ENCODE measurements at regions not wholly inside any gene's neighbourhood (a gene's known extent, or its start where the extent isn't known, plus 50 kb on each side); places are given as distances from the start of the nearest gene placed in this dataset.

DNA sequence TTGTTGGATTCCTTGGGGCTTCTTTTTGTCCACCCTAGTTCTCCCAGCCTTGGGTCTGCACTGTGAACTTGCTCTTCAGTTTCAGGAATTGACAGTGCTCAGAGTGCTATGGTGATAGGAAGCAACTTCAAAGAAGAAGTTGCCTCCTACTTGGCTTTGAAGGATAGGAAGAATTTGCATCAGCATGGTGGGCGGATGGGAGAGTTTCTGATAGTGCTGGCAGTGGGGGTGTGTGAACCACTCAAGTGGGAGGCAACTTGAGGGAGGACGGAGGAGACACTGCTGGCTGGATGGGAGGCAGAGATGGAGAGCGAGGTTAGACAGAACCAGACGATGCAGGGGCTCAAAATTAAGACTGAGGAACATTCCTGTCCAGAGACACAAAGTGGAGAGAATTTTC lies 164.4 kb upstream of the SKOR2 start:
- intact Hi-C loops (cut with micrococcal nuclease; ENCODE audit: unreplicated experiment): no loop called here
- H3K27me3 Mint-ChIP-seq (ENCODE audit: unreplicated experiment): peaks cover 98% of the 10 kb centered on the region
- peaks cover 5% of the 10 kb centered on the region for H3K36me3 Mint-ChIP-seq (ENCODE audit: insufficient read depth, unreplicated experiment)
- H3K27ac Mint-ChIP-seq (ENCODE audit: unreplicated experiment): no peak overlapping the region
- H3K9me3 Mint-ChIP-seq (ENCODE audit: low read depth, unreplicated experiment): no peaks in the 10 kb centered on the region
- CTCF ChIA-PET: no interaction called here
- no TSS peak for BruUV-seq (replicated peaks)
- DNase-seq: no peak
- H3K4me1 Mint-ChIP-seq (ENCODE audit: low read depth, unreplicated experiment): no peaks in the 10 kb centered on the region
- no peak overlapping the region for H3K4me3 Mint-ChIP-seq (ENCODE audit: low read depth, unreplicated experiment)
- TF ChIP-seq, protein P1, sequence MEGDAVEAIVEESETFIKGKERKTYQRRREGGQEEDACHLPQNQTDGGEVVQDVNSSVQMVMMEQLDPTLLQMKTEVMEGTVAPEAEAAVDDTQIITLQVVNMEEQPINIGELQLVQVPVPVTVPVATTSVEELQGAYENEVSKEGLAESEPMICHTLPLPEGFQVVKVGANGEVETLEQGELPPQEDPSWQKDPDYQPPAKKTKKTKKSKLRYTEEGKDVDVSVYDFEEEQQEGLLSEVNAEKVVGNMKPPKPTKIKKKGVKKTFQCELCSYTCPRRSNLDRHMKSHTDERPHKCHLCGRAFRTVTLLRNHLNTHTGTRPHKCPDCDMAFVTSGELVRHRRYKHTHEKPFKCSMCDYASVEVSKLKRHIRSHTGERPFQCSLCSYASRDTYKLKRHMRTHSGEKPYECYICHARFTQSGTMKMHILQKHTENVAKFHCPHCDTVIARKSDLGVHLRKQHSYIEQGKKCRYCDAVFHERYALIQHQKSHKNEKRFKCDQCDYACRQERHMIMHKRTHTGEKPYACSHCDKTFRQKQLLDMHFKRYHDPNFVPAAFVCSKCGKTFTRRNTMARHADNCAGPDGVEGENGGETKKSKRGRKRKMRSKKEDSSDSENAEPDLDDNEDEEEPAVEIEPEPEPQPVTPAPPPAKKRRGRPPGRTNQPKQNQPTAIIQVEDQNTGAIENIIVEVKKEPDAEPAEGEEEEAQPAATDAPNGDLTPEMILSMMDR (IDR thresholded peaks at IDR 0.05; ENCODE audit: unreplicated experiment): no peak

DNA sequence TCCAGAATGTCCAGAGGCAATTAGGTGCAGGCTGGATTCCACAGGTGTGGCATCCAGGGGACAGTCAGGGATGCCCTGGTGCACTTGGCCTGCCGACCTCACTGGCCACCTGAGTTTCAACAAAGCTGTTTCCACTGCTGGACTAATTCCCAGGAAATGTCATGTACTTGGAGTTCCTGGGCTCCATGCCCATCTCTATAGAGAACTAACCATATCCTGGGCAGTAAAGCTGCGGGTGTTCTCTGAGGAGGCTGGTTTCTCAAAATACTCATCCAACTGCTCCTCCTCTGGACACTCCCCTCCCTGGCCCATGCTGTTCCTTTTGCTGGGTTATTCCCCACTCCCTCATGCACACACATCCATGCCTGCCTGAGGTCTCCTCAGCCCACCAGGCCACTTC lies 161.9 kb upstream of the SKOR2 start:
- H3K36me3 Mint-ChIP-seq (ENCODE audit: insufficient read depth, unreplicated experiment): peaks cover 5% of the 10 kb centered on the region
- H3K27ac Mint-ChIP-seq (ENCODE audit: unreplicated experiment): no peak overlapping the region
- H3K27me3 Mint-ChIP-seq (ENCODE audit: unreplicated experiment): peaks cover 85% of the 10 kb centered on the region
- DNase-seq: no peak
- H3K4me1 Mint-ChIP-seq (ENCODE audit: low read depth, unreplicated experiment): no peaks in the 10 kb centered on the region
- H3K9me3 Mint-ChIP-seq (ENCODE audit: low read depth, unreplicated experiment): no peaks in the 10 kb centered on the region
- intact Hi-C loops (cut with micrococcal nuclease; ENCODE audit: unreplicated experiment): no loop called here
- TF ChIP-seq, protein P1 (IDR thresholded peaks at IDR 0.05; ENCODE audit: unreplicated experiment): no peak
- no TSS peak for BruUV-seq (replicated peaks)
- CTCF ChIA-PET: no interaction called here
- H3K4me3 Mint-ChIP-seq (ENCODE audit: low read depth, unreplicated experiment): no peak overlapping the region

DNA sequence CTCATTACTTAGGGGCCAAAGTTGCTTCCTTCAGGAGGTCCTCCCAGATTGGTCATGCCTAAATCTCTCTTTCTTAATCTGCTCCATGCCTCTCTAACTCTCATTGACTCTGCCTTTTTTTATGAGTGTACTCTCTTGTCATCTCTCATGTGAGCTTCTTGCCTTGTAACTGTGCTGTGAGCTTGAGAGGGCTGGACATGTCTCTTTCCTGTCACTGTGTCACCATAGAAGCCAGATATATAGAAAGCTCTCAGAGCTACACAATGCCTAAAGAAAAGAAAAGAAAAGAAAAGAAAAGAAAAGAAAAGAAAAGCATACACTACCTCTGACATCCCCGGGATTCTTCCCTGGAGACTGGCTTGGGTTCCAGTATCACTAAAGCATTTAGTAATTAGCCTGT lies 161.5 kb upstream of the SKOR2 start:
- peaks cover 3% of the 10 kb centered on the region for H3K36me3 Mint-ChIP-seq (ENCODE audit: insufficient read depth, unreplicated experiment)
- peaks cover 81% of the 10 kb centered on the region for H3K27me3 Mint-ChIP-seq (ENCODE audit: unreplicated experiment)
- no peak for DNase-seq
- CTCF ChIA-PET: no interaction called here
- TF ChIP-seq, protein P1 (IDR thresholded peaks at IDR 0.05; ENCODE audit: unreplicated experiment): no peak
- no peaks in the 10 kb centered on the region for H3K9me3 Mint-ChIP-seq (ENCODE audit: low read depth, unreplicated experiment)
- intact Hi-C loops (cut with micrococcal nuclease; ENCODE audit: unreplicated experiment): no loop called here
- BruUV-seq (replicated peaks): no TSS peak
- no peaks in the 10 kb centered on the region for H3K4me1 Mint-ChIP-seq (ENCODE audit: low read depth, unreplicated experiment)
- H3K27ac Mint-ChIP-seq (ENCODE audit: unreplicated experiment): no peak overlapping the region
- H3K4me3 Mint-ChIP-seq (ENCODE audit: low read depth, unreplicated experiment): no peak overlapping the region

DNA sequence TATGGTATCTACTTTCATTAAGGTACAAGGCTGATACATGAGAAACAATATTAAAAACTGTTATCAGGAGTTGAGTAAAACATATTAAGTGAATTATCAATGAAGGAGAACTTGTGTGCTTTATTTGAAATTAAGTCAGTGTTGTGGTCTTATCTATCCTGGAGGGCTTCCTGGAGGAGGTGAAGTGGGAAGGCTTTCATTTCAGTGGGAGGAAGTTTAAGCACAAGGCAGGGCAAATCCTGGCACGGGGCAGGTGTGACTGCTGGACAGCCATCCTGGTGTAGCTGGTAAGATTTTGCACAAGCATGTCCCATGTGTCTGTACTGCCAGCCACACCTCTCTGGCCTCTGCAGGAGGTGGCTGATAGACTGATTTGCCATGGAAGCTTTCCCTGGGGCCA lies 159.7 kb upstream of the SKOR2 start:
- Mint-ChIP-seq H3K27ac (ENCODE audit: unreplicated experiment) (no peak overlapping the region), H3K36me3 (ENCODE audit: insufficient read depth, unreplicated experiment) (no peaks in the 10 kb centered on the region), H3K4me1 (ENCODE audit: low read depth, unreplicated experiment) (no peaks in the 10 kb centered on the region), H3K4me3 (ENCODE audit: low read depth, unreplicated experiment) (no peak overlapping the region), H3K9me3 (ENCODE audit: low read depth, unreplicated experiment) (no peaks in the 10 kb centered on the region), H3K27me3 (ENCODE audit: unreplicated experiment) (peaks cover 74% of the 10 kb centered on the region)
- CTCF ChIA-PET: interaction anchor here (0.6 kb wide), 1 partner anchor 141 kb away, joined by 4 read pairs; no protein-coding TSS in a partner anchor
- intact Hi-C loops (cut with micrococcal nuclease; ENCODE audit: unreplicated experiment): no loop called here
- BruUV-seq (replicated peaks): no TSS peak
- TF ChIP-seq, protein P1 (IDR thresholded peaks at IDR 0.05; ENCODE audit: unreplicated experiment): no peak
- DNase-seq: no peak

DNA sequence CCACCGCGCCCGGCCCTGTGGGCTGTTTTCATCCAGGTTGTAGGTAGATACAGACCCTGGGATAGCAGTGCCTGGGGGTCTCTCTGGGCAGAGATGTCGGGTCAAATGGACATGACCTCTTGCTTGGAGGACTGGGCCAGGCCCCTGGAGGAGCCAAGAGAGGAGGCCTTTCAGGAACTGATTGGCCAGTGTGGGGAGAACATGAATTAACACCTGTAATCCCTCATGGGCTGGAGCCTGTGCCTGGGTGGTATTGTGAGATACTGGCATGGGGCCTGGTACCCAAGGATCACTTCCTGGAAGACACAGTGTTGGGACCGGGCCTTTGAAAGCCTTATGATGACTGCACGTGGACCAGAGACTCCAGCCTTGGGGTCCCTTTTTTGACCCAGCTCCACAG lies 158.7 kb upstream of the SKOR2 start:
- no peaks in the 10 kb centered on the region for H3K36me3 Mint-ChIP-seq (ENCODE audit: insufficient read depth, unreplicated experiment)
- H3K27me3 Mint-ChIP-seq (ENCODE audit: unreplicated experiment): peaks cover 74% of the 10 kb centered on the region
- CTCF ChIA-PET: no interaction called here
- TF ChIP-seq, protein P1 (IDR thresholded peaks at IDR 0.05; ENCODE audit: unreplicated experiment): no peak
- H3K27ac Mint-ChIP-seq (ENCODE audit: unreplicated experiment): no peak overlapping the region
- intact Hi-C loops (cut with micrococcal nuclease; ENCODE audit: unreplicated experiment): no loop called here
- H3K4me3 Mint-ChIP-seq (ENCODE audit: low read depth, unreplicated experiment): no peak overlapping the region
- H3K9me3 Mint-ChIP-seq (ENCODE audit: low read depth, unreplicated experiment): no peaks in the 10 kb centered on the region
- BruUV-seq (replicated peaks): no TSS peak
- no peak for DNase-seq
- H3K4me1 Mint-ChIP-seq (ENCODE audit: low read depth, unreplicated experiment): no peaks in the 10 kb centered on the region

Data from Calu3 (cell line).